Fibroblast of peridontal ligament (primary cell): ENCODE measurements at regions not wholly inside any gene's neighbourhood (a gene's known extent, or its start where the extent isn't known, plus 50 kb on each side); places are given as distances from the start of the nearest gene placed in this dataset.
"Not testable (repeated sequence)": the region's sequence is repeated elsewhere in the genome, so short reads cannot be mapped to it uniquely, and the experiment has no call there.

Source experiments
- DNase-seq: peaks from one replicate; pipeline ENCODE4 v3.0.0-alpha.2; 2010; ENCODE audit errors: extremely low read depth

GRCh38 chr16:63157818-63158217, 1121.6 kb upstream of the CDH8 start:
- DNase-seq = no peak

- DNase-seq = no peak
Measured at GRCh38 chr16:63146251-63146650, 1110.0 kb upstream of the CDH8 start.

- DNase-seq = no peak
Measured at GRCh38 chr16:63145411-63145810, 1109.2 kb upstream of the CDH8 start.

GRCh38 chr16:63135069-63135468, 1098.8 kb upstream of the CDH8 start:
- DNase-seq = no peak

GRCh38 chr16:63131503-63131902, 1095.3 kb upstream of the CDH8 start:
- no peak for DNase-seq

GRCh38 chr16:63130942-63131341, 1094.7 kb upstream of the CDH8 start:
- no peak for DNase-seq

- DNase-seq = no peak
Measured at GRCh38 chr16:63129411-63130125, 1093.3 kb upstream of the CDH8 start.

- DNase-seq = not testable (repeated sequence)
Measured at GRCh38 chr16:63119905-63120304, 1083.7 kb upstream of the CDH8 start.

- DNase-seq = no peak
Measured at GRCh38 chr16:63100082-63100481, 1063.8 kb upstream of the CDH8 start.

GRCh38 chr16:63096857-63097256, 1060.6 kb upstream of the CDH8 start:
- DNase-seq = no peak

- DNase-seq = no peak
Measured at GRCh38 chr16:63092736-63093135, 1056.5 kb upstream of the CDH8 start.

- no peak for DNase-seq
Measured at GRCh38 chr16:63082101-63082500, 1045.9 kb upstream of the CDH8 start.

- DNase-seq = no peak
Measured at GRCh38 chr16:63080746-63081145, 1044.5 kb upstream of the CDH8 start.

GRCh38 chr16:63069047-63069446, 1032.8 kb upstream of the CDH8 start:
- no peak for DNase-seq

- no peak for DNase-seq
Measured at GRCh38 chr16:63067141-63067540, 1030.9 kb upstream of the CDH8 start.

GRCh38 chr16:63066552-63066951, 1030.3 kb upstream of the CDH8 start:
- DNase-seq = no peak

GRCh38 chr16:63061319-63061718, 1025.1 kb upstream of the CDH8 start:
- DNase-seq = no peak

GRCh38 chr16:63059676-63060075, 1023.4 kb upstream of the CDH8 start:
- no peak for DNase-seq

GRCh38 chr16:63057341-63057740, 1021.1 kb upstream of the CDH8 start:
- no peak for DNase-seq

GRCh38 chr16:63050391-63050790, 1014.2 kb upstream of the CDH8 start:
- DNase-seq = no peak

- DNase-seq = no peak
Measured at GRCh38 chr16:63038397-63039106, 1002.3 kb upstream of the CDH8 start.

- DNase-seq = no peak
Measured at GRCh38 chr16:63037761-63038396, 1001.6 kb upstream of the CDH8 start.
